ENCODE measurements at regions not wholly inside any gene's neighbourhood (a gene's known extent, or its start where the extent isn't known, plus 50 kb on each side); places are given as distances from the start of the nearest gene placed in this dataset.

DNA sequence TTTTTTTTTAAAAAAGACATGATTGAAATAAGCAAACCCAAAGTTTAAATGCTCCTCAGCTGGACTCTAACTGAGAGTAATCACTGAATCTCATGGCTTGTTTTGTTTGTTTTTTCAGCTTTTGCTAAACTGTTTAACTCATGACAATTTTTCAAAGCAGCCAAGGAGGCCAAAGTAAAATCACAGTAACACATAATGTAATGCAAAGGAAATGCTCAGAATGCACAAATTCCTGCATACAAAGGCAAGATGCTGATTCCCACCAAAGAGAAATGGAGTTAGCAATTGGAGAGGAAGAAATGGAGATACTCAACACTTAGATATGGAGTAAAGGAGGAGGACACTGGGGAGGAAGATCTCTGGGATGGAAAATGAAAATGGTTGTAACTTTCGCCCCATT lies 126.2 kb upstream of the SOX5 start:
- no peak for DNase-seq

- no peak for DNase-seq
These were observed 123.8 kb upstream of the SOX5 start for GRCh38 chr12:24073170-24073810.

DNA sequence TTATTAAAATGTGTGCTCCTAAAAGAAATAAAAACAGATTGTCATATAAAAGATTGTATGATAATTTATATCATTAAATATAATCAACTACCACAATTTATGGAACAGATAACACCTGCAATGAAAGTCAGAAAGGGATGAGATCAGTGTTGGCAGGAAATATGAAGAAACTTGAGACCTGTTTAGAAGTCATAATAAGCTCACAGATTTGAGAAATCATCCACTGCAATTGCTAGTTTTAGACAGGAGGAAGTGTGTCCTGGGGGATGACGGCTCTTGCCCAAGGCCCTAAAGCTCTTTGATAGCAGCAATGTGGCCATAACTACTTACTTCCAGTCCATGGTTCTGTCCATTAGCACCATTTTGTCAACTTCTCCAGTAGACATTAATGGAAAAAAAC lies 122.8 kb upstream of the SOX5 start:
- DNase-seq: no peak

- no peak for DNase-seq
These were observed 122.4 kb upstream of the SOX5 start for GRCh38 chr12:24071842-24072241.

DNA sequence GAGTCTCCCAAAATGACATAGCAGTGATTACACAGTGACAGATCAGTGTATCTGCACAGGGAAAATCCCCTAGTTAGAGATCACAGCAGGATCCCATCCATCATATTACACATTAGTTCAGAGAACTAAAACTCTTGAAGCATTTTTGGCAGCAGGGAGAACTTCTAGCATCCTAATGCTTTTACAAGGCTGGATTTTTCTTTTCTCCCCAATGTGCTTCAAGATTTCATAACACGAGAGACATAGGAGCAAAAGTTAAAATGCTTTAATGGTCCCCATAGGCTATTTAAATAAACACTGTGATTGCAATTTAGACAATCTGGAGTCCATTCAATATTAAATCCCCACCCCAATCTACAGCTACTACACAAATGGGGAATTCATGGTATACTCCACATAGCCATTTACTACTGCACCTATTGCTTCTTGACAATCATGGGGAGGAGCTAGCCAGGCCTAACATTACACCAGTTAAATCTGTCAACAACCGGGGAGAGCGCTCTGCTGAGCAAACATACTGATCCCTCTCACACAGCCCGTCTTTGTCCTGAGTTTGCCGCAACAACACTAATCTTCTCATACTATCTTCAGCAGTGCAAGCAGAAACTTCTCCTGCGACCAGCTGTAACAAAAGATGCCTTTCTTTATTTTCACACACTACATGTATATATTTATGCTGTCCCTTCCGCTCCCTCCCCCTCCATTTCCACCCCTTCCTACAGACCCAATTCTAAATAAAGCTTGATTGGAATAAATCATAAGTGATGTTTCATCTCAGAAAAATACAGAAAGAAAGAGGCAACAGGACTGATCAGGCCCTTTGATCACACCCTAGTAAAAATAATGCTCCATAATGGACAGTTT lies 120.3 kb upstream of the SOX5 start:
- DNase-seq: no peak

DNA sequence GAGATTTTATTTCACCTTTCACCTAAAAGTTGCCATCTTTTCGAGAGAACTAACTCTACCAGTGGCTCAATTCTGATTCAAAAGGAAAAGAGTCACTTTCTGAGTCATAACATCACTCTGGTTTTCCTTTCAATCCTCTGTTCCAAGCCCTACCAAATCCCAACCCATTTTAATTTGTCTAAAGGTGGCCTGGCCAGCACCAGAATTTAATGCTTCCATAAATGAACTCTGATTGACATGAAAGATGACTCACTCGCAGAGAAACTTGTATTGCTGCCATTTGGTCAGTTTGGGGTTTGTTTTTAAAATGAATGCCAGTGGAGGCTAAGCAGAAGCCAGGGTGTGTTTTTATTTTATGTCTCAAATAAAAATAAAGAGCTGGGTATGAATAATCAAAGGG lies 117.4 kb upstream of the SOX5 start:
- DNase-seq: no peak

GRCh38 chr12:24066097-24066496 lies 116.6 kb upstream of the SOX5 start:
- no peak for DNase-seq

DNA sequence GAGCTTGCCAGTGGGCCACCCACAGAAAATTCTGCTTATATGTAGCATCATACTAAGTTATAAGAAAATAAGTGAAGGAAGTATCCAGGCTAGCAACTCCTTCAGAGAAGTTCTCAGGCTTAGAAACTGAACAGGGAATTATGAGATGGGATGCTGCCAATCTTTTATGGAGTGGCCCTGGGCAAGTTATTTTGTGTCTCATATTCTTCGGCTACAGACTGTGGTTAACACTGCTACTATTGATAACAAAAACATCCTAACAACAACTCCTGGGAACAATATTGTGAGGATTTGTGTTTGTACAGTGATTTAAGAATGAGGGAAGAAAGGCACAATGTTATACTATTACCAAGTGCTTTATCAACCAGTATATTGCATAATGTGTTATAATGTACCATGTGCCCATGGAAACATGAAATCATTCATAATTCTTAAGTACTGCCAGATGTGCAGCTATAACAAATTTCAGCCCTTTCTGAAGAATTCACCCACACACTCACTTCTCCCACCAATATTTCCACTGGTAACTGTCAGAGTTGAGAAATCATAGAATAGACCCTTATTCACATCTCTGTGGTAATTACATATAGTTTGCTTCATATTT lies 113.3 kb upstream of the SOX5 start:
- DNase-seq: no peak

DNA sequence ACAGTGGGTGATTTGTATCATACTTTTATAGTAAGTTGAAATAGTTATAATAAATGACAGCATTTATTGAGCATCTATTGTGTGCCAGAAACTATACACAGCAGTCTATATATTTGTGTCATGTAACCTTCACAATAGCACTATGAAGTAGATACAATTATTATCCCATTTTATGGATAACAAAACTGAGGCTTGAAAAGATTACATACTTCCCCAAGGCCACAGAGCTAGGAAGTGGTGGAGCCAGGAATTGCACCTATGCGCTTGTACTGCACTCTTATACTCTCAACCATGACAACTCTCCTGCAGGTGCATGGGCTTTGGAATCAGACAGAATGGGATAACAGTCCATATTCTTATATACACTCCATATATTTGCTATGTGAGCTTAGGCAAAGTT lies 110.6 kb upstream of the SOX5 start:
- no peak for DNase-seq

GRCh38 chr12:24057920-24058476 lies 108.5 kb upstream of the SOX5 start:
- no peak for DNase-seq

- DNase-seq: no peak
These were observed 106.3 kb upstream of the SOX5 start for GRCh38 chr12:24055747-24056146.

GRCh38 chr12:24054416-24054815 lies 104.9 kb upstream of the SOX5 start:
- DNase-seq: no peak

DNA sequence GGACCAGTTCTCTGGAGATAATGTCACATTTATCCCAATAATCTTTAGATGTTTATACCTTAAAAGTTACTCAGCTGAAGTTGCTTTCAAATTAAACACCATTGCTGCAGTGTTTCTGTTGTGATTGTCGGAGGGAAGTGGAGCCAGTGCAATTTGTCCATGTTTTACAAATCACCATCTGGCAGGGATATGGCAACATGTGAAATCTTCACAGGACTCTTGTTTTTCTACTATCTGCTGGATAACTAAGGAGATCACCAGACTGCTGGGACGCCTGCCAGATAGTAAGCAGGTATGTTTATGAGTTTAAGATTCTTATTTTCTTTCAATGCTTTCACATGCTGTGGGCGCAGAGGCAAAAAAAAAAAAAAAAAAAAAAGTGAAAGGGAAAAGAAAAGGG lies 100.3 kb upstream of the SOX5 start:
- DNase-seq: no peak

GRCh38 chr12:24049101-24049500 lies 99.6 kb upstream of the SOX5 start:
- no peak for DNase-seq

DNA sequence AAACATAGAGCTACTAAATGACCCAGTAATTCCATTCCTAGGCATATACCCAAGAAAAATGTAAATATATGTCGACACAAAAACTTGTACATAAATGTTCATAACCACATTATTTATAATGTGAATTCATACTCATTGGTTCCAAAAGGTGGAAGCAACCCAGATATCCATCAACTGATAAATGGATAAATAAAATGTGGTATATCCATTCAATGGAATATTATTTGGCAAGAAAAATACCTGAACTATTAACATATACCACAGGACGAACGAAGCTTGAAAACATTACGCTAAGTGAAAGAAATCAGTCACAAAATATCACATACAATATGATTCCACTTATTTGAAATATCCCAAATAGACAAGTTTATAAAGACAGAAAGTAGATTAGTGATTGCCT lies 99.0 kb upstream of the SOX5 start:
- no peak for DNase-seq

DNA sequence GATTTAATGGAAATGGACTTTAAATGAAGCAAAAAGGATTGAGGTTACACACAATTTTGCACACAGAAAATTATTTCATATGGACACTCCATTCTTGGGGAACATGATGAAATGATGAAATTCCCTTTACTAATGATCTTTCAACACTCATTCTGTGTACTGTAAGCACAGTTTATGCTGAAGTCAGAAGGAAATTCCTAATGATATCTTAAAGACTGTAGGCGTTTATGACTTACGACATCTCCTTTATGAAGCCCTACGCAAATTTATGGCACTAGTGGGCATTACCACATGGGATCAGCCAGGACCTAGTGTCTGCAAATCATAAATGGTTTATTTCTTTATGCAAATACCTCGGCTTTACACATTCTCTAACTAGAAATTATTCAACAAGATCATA lies 97.9 kb upstream of the SOX5 start:
- DNase-seq: no peak

DNA sequence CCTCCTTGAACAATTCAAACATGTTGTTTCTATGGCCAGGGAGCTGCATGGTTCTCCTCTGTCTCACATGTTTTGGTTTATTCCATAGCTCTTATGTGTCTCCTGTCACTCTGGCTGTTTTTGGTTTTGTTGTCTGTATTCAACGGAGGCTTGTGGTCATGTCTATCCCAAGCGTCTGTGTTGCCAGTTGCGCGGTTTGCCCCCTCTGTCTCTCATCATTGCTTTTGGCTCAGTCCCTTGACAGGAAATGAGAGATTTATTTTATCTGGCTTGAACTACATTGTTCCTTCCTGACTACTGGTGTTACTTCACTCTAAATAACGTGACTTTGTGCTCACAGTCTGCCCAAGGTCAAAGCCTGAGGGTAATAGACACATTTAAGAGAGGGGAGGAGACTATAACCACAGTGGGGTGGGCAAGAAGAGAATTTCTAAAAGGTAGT lies 96.4 kb upstream of the SOX5 start:
- no peak for DNase-seq

DNA sequence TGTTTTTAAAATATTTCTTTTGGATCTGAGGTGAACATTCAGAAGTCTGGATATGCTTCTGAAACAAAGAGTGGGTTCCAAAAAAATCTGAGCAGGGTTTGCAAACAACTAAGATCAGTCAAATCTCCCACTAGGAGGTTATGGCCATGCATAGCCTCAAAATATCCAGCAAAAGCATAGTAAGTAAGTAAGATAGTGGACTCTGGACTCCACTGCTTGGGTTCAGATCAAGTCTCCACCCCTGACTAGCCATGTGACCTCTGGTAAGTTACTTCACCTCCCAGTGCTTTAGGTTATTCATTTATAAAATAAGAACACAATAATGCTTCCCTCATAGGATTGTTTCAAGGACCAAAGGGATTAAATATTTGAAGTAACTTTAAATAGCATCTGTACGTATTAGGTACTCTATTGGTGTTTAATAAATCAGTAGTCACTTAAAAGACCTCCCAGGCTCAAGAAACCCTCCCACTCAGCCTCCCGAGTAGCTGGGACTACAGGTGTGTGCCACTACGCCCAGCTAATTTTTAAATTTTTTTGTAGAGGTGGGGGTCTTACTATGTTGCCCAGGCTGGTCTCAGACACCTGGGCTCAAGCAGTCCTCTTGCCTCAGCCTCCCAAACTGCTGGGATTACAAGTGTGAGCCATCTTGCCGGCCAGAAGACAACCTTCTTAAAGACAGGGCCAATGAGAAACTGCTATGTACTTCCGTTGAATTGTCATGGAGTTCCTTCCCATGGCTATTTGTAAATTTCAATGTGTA lies 95.7 kb upstream of the SOX5 start:
- no peak for DNase-seq

- no peak for DNase-seq
These were observed 93.2 kb upstream of the SOX5 start for GRCh38 chr12:24042651-24043050.

GRCh38 chr12:24039113-24039525 lies 89.6 kb upstream of the SOX5 start:
- no peak for DNase-seq

GRCh38 chr12:24038211-24038997 lies 88.9 kb upstream of the SOX5 start:
- no peak for DNase-seq
